GM19463 (cell line): ENCODE measurements at regions not wholly inside any gene's neighbourhood (a gene's known extent, or its start where the extent isn't known, plus 50 kb on each side); places are given as distances from the start of the nearest gene placed in this dataset.
"Not testable (repeated sequence)": the region's sequence is repeated elsewhere in the genome, so short reads cannot be mapped to it uniquely, and the experiment has no call there.

Experiments
- ATAC-seq: cut with Tn5 transposase; IDR thresholded peaks from one replicate; pipeline ENCODE4 v1.9.1; 2021; ENCODE audit warnings: mild to moderate bottlenecking, moderate library complexity; ENCODE audit not compliant: unreplicated experiment

GRCh38 chr7:156397249-156397648 is 243.3 kb upstream of the RNF32 start:
- no peak for ATAC-seq

DNA sequence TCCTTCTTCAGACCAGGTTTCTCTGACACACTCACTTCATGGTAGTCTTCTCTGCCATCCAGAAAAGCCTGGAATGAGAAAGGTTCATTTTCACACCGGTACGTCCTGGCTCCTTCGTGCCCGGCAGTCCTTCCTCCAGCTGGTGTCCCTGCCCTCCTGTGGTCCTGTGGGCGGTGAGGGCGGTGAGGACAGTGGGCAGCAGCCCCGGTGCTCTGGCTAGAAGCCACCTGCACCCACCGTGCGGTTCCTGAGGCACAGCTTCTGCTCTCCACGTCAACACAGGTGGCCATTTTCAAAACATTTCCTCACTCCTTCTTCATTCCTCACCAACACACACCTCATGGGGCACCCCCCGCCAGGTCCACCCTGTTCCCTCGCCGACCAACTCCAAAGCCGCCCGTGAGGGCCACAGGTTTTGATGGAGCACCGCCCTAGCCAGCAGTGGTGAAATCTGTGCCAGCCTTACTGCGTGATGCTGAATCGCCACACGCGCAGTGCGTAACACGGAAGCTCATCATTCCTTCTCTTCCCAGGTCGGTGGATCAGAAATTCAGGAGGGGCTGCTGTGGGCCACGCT is 251.4 kb upstream of the RNF32 start:
- no peak for ATAC-seq

DNA sequence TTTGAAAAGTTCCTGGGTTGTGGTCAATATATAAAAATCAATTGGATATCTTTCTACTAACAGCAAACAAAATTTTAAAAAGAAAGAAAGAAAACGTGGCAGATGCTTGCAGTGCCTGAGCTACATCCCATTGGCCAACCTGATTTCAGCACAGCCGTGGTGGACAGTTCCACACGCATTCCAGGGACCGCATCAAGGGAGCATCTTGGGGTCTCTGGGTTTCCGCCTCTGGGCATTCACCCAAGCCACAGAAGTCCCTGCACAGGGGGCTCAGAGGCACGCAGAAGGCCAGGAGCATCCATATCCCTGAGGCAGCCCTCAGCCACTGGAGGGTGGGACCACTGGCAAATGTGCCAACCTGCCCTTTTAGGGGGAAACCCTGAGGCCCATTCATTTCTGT is 254.5 kb upstream of the RNF32 start:
- no peak for ATAC-seq

- no peak for ATAC-seq
Observed at GRCh38 chr7:156384706-156385105, 255.9 kb upstream of the RNF32 start.

DNA sequence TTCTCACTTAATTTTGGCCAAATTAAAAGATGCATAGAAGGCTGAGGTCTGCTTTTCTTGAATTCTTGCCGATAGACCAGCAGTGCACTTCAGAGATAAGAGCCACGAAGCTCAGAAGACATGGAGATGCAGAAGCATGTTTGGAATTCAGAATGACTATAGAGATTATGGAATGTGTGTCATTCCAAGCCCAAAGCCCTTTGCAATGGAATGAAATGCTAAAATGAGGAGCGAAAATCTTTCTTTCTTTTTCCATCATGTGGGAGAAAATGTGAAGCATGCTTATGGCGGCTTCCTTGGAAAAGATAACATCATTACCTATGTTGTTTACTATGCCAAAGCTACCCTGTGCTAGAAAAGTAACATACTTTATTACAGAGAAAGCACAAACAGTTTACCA is 257.0 kb upstream of the RNF32 start:
- ATAC-seq = no peak

- no peak for ATAC-seq
Observed at GRCh38 chr7:156380261-156380660, 260.3 kb upstream of the RNF32 start.

- ATAC-seq = no peak
Observed at GRCh38 chr7:156379324-156380070, 261.1 kb upstream of the RNF32 start.

GRCh38 chr7:156378806-156379205 is 261.8 kb upstream of the RNF32 start:
- ATAC-seq = no peak

DNA sequence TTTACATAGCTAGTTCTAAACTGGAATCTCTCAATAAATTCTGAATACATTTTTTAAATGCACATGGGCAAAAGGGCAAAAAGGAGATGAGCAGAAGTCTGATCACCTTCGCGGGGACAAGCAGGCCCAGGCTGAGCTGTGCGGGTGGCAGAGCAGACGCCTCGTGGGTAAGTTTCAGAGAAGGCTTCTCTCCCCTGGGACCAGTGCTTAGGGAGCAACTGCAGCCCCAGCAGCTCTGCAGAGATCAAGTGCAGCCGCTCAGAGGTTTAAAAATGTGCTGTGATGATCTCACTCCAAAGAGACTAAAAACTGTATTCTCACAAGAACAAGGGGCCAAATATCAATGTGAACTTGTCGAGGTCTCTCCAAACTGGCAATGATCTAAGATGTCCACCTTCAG is 264.3 kb upstream of the RNF32 start:
- no peak for ATAC-seq

- no peak for ATAC-seq
Observed at GRCh38 chr7:156374335-156374734, 266.2 kb upstream of the RNF32 start.

- ATAC-seq = not testable (repeated sequence)
Observed at GRCh38 chr7:156369929-156370328, 270.6 kb upstream of the RNF32 start.

- ATAC-seq = no peak
Observed at GRCh38 chr7:156368053-156368843, 272.3 kb upstream of the RNF32 start.

- no peak for ATAC-seq
Observed at GRCh38 chr7:156363751-156364150, 276.8 kb upstream of the RNF32 start.

DNA sequence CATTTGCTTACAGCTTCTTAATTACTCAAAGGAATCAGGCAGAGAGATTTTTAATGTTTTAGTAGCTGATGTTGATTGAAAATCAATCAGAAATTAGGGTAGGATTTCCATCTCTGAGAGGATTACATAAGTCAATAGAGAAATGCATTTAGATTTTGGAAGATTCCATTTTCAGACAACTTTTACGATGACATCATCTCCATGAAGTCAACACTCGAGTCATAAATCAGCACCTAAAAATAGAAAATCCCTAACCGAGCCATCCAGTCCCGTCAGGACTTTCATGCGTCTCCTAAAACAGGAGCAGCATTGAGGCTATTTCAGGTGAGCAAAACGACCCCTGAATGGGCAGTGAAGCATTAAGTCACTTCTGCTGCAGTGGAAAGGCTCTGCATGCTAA is 279.7 kb upstream of the RNF32 start:
- ATAC-seq = no peak

DNA sequence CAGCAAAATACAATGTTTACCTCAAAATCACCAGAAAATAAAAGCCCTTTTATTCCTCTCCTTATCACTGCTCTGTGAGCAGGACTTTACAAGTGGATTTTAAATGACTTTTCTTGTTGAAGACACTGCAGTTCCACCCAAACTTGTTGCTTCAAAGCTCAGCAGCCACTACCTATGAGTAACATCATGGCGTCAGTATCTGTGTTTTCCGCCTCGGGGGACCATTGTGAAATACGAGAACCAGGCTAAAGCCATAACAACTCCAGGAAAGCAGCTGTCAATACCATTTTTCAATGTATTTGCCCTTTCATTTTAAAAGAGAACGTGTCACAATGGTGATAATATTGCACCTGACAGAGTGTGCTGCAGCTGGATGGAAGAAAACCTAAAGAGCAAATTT is 284.0 kb upstream of the RNF32 start:
- ATAC-seq = no peak

DNA sequence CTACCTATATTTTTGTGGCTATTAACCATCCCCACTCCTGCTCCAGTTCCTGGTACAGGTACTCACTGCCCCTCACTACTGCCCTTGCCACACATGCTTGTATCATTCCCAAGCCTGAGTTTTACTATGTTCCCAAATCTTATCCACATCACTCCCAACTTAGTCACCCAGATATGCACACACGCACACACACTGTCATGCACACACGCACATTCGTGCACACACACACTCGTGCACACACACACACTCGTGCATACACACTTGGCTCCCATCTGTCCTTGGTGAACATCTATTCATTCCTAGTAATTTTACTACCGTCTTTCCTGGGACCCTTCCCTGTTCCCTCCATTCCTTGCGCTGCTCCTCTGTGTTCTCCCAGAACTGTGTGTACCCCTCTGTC is 287.2 kb upstream of the RNF32 start:
- no peak for ATAC-seq

- ATAC-seq = not testable (repeated sequence)
Observed at GRCh38 chr7:156347703-156348248, 292.8 kb upstream of the RNF32 start.

GRCh38 chr7:156347132-156347531 is 293.4 kb upstream of the RNF32 start:
- ATAC-seq = no peak

DNA sequence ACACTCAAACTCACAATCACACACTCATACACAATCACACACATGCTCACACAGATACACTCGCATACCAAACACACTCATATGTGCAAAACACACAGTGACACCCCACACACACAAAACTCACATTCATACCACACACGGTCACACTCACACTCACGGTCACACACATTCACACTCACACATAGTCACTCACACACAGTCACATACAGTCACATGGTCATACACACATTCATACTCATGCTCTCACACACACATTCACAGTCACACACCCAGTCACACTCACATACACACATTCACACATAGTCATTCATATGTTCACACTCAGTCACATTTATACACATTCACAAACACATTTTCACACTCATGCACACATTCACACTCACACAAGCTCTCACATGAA is 296.0 kb upstream of the RNF32 start:
- ATAC-seq = no peak

GRCh38 chr7:156334636-156335035 is 305.9 kb upstream of the RNF32 start:
- no peak for ATAC-seq

DNA sequence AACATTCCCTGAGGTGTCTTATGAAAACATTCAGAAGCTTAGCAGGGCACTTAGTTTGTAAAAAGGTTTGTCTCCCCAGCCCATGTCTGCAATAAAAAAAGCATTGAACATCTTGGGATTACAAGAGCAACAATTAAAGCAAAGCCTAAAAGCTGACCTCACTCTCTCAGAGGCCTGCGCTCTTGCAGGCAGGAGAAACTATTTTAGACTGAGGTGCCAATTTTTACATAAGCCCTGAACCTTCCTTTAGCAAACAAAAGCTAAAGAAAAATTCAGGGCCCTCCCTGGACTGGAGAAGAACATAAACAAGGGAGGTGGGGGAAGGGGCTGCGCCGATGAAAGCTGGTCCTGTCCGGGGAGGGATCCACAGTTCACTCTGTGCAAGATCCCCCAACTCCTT is 312.7 kb upstream of the RNF32 start:
- no peak for ATAC-seq

DNA sequence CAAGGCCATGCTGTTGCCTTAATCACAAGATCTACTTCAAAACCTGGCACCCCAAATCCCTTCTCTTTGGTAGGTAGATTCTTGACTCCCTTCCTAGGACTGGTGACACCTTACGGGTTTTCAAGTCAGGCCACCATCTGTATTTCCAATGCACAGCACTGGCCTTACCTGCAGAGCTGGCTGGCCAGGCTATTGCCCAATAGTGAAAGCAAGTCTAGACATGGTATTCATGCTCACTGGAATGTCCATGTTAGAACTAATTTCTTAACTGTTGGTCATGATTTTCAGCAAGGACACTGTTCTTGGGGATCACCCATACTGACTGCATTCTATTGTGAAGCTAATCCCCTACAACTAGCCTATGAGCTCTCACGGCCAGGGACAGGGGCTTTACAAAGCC is 313.1 kb upstream of the RNF32 start:
- ATAC-seq = no peak
